CD4-positive, alpha-beta T cell (primary cell): ENCODE measurements at regions not wholly inside any gene's neighbourhood (a gene's known extent, or its start where the extent isn't known, plus 50 kb on each side); places are given as distances from the start of the nearest gene placed in this dataset.

Experiments
- ATAC-seq: fragments of 200-7000 bp; cut with Tn5 transposase; one replicate; pipeline ENCODE4 v1.10.0; 2022; ENCODE audit warnings: mild to moderate bottlenecking; ENCODE audit not compliant: poor library complexity
- CTCF ChIA-PET: fragments of 350-600 bp; sonication (Branson Sonifier 250); formaldehyde crosslinking; loops from one replicate; lab custom pipeline; 2021; ENCODE audit warnings: antibody characterized with exemption, inconsistent platforms; lab: Charles Lee
- POLR2A ChIA-PET: fragments of 350-600 bp; sonication (Branson Sonifier 250); formaldehyde crosslinking; loops from one replicate; lab custom pipeline; 2021; ENCODE audit warnings: antibody characterized with exemption, inconsistent platforms; lab: Charles Lee
- DNase-seq, 14 experiments: peaks; one replicate each; pipeline ENCODE4 v3.0.0-alpha.2; 2013 to 2020; ENCODE audit warnings: mixed read lengths in 2 of 14
- H3K27ac ChIP-seq, 2 donors: one replicate each; pipeline versions ENCODE4 v1.5.1 to v1.7.0; 2013; ENCODE audit warnings: low read length in 2 of 2, low read depth in 1 of 2, mild to moderate bottlenecking in 1 of 2
- H3K27me3 ChIP-seq, 2 experiments: 1 replicate in 1 of 2; 2 replicates in 1 of 2; pipeline versions ENCODE4 v1.6.1 to v1.7.0; 2013; ENCODE audit warnings: low read length in 2 of 2, control low read depth in 1 of 2, mild to moderate bottlenecking in 1 of 2, moderate library complexity in 1 of 2; ENCODE audit not compliant: insufficient read depth in 2 of 2, control insufficient read depth in 1 of 2
- H3K36me3 ChIP-seq: one replicate; pipeline ENCODE4 v1.6.1; 2013; ENCODE audit warnings: low read length, control low read depth; ENCODE audit not compliant: insufficient read depth
- H3K4me1 ChIP-seq: one replicate; pipeline ENCODE4 v1.6.1; 2013; ENCODE audit warnings: low read length, control low read depth; ENCODE audit not compliant: insufficient read depth
- H3K4me3 ChIP-seq: one replicate; pipeline ENCODE4 v1.5.1; 2013; ENCODE audit warnings: mild to moderate bottlenecking, low read length, moderate library complexity
- H3K9me3 ChIP-seq, 2 experiments: 1 replicate in 1 of 2; 2 replicates in 1 of 2; pipeline versions ENCODE4 v1.6.1 to v1.7.0; 2013; ENCODE audit warnings: low read length in 2 of 2, mild to moderate bottlenecking in 2 of 2, control low read depth in 1 of 2, moderate library complexity in 1 of 2; ENCODE audit not compliant: control insufficient read depth in 1 of 2, insufficient read depth in 1 of 2
- H3K27ac Mint-ChIP-seq: one replicate; pipeline ENCODE4 v1.8.0; 2020; ENCODE audit warnings: mixed read lengths
- H3K27me3 Mint-ChIP-seq: one replicate; pipeline ENCODE4 v1.8.0; 2021; ENCODE audit warnings: mixed read lengths
- H3K36me3 Mint-ChIP-seq: one replicate; pipeline ENCODE4 v1.8.0; 2021; ENCODE audit warnings: low read depth, mixed read lengths
- H3K4me1 Mint-ChIP-seq: one replicate; pipeline ENCODE4 v1.8.0; 2021; ENCODE audit warnings: low read depth, mixed read lengths
- H3K4me3 Mint-ChIP-seq: one replicate; pipeline ENCODE4 v1.8.0; 2020; ENCODE audit warnings: mild to moderate bottlenecking, mixed read lengths
- H3K9me3 Mint-ChIP-seq: one replicate; pipeline ENCODE4 v1.8.0; 2020; ENCODE audit warnings: mixed read lengths
- CTCF ChIP-seq: fragments of 200-600 bp; IDR thresholded peaks from one replicate; pipeline ENCODE4 v1.8.0; 2022; ENCODE audit warnings: antibody characterized with exemption, mild to moderate bottlenecking
- intact Hi-C, 2 experiments: fragments of 100-400 bp; cut with DNase I in 1 of 2; cut with micrococcal nuclease in 1 of 2; formaldehyde crosslinking; loops; one replicate each; pipeline versions ENCODE4 v1.15.1 to v1.9.0; 2023 to 2025; cut with DNase I, micrococcal nuclease

GRCh38 chr20:7411075-7411474, 529.2 kb downstream of the HAO1 start:
- no peaks in the 10 kb centered on the region for H3K27me3 ChIP-seq
- H3K27ac ChIP-seq, result no peak overlapping the region
- no peaks in the 10 kb centered on the region for H3K36me3 ChIP-seq
- H3K4me3 Mint-ChIP-seq, result no peak overlapping the region
- DNase-seq (no peak), ATAC-seq (no peak)
- H3K4me1 Mint-ChIP-seq, result no peaks in the 10 kb centered on the region
- ChIA-PET POLR2A (no interaction called here), CTCF (no interaction called here)
- no peaks in the 10 kb centered on the region for H3K27me3 Mint-ChIP-seq
- H3K4me3 ChIP-seq, result no peak overlapping the region
- TF ChIP-seq CTCF, result no peak
- H3K9me3 Mint-ChIP-seq, result peaks cover 2% of the 10 kb centered on the region
- no peaks in the 10 kb centered on the region for H3K4me1 ChIP-seq
- H3K36me3 Mint-ChIP-seq, result no peaks in the 10 kb centered on the region
- peaks cover 0 to 4% of the 10 kb centered on the region in 2 experiments for H3K9me3 ChIP-seq
- intact Hi-C loops, result no loop called here
- no peak overlapping the region for H3K27ac Mint-ChIP-seq

GRCh38 chr20:7415427-7415826, 524.8 kb downstream of the HAO1 start:
- ChIA-PET CTCF (no interaction called here), POLR2A (no interaction called here)
- Mint-ChIP-seq H3K9me3 (peaks cover 4% of the 10 kb centered on the region), H3K27me3 (no peaks in the 10 kb centered on the region), H3K4me3 (no peak overlapping the region), H3K27ac (no peak overlapping the region), H3K36me3 (no peaks in the 10 kb centered on the region), H3K4me1 (no peaks in the 10 kb centered on the region)
- H3K27ac ChIP-seq, result no peak overlapping the region
- no peak for TF ChIP-seq CTCF
- H3K27me3 ChIP-seq, result no peaks in the 10 kb centered on the region
- DNase-seq (no peak), ATAC-seq (no peak)
- intact Hi-C loops, result no loop called here
- H3K9me3 ChIP-seq, result no peaks in the 10 kb centered on the region
- no peak overlapping the region for H3K4me3 ChIP-seq
- no peaks in the 10 kb centered on the region for H3K4me1 ChIP-seq
- no peaks in the 10 kb centered on the region for H3K36me3 ChIP-seq

GRCh38 chr20:7416382-7416781, 523.9 kb downstream of the HAO1 start:
- DNase-seq, result no peak
- Mint-ChIP-seq H3K9me3 (peaks cover 7% of the 10 kb centered on the region), H3K27me3 (no peaks in the 10 kb centered on the region), H3K4me3 (no peak overlapping the region), H3K27ac (no peak overlapping the region), H3K36me3 (no peaks in the 10 kb centered on the region), H3K4me1 (no peaks in the 10 kb centered on the region)
- intact Hi-C loops, result no loop called here
- no peak for ATAC-seq
- Histone ChIP-seq H3K4me3 (no peak overlapping the region), H3K27ac (no peak overlapping the region), H3K9me3 (no peaks in the 10 kb centered on the region), H3K4me1 (no peaks in the 10 kb centered on the region), H3K27me3 (no peaks in the 10 kb centered on the region), H3K36me3 (no peaks in the 10 kb centered on the region)
- ChIA-PET POLR2A (no interaction called here), CTCF (no interaction called here)
- TF ChIP-seq CTCF, result no peak
